Tongue (tissue), 1 donor: ENCODE measurements at regions not wholly inside any gene's neighbourhood (a gene's known extent, or its start where the extent isn't known, plus 50 kb on each side); places are given as distances from the start of the nearest gene placed in this dataset.
"Not testable (repeated sequence)": the region's sequence is repeated elsewhere in the genome, so short reads cannot be mapped to it uniquely, and the experiment has no call there.

ENCODE experiments used
- DNase-seq: peaks from one replicate; pipeline ENCODE4 v3.0.0-alpha.2; 2015

DNA sequence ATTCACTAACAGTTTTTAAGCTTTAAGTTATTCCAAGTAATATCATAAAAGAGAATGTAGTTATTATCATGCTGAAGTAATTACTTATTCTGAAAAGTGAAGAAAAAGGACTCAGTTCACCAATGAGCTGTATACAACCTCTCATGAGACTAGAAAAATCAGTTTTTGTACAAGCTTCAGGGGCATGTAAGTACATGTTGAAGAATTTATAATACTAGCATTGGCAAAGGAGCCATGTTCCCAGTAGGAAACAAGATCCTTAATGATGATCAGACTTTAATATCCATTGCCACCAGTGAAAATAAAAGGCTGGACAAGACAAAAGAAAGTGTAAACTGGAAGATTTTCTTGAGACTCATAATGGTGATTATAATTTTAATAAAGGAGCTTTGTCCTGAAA lies 532.8 kb downstream of the PLOD2 start:
- DNase-seq = no peak

DNA sequence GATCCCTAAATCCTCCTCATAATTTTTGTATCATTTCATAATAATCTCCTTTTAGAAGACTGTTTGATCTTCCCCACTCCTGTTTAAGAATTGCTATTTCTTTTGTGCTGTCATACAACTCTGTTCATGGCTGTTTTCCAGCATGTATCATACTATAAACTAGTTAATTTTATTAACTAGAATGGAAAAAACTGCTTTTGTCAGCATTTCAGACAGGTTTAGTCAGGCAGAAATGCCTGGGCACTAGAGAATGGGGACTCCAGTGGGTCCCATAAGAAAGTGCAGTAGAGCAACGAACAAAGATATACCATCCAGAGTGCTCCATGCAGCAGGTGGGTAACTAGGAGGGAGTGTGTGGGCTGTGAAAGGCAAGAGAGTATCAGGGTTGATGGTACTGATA lies 523.9 kb downstream of the PLOD2 start:
- no peak for DNase-seq

DNA sequence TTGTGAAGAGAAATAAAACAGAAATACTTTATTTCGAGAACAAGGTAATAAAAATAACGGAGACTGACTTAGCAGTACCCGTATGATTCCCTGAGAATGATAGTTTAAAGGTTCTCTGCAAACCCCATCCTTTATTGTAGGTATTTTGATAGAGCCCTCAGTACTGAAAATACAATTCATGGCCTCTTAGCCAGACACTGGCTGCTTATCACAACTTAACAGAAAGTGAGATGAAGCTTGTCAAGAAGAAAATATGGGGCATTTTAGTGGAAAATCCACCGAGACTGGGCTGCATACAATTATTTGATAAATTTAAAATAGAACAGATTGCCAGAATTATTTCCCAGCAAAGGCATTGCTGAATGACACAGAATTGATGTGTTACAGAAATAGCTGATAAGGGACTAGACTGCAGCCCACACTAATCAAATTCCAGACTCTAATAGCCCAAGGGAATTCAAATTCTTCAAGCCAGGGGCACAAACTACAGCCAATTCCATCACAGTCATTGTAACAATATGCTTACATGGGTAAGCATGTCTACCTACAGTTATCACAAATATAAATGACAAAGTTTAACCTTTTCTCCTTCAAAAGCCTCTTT lies 521.9 kb downstream of the PLOD2 start:
- DNase-seq = no peak

DNA sequence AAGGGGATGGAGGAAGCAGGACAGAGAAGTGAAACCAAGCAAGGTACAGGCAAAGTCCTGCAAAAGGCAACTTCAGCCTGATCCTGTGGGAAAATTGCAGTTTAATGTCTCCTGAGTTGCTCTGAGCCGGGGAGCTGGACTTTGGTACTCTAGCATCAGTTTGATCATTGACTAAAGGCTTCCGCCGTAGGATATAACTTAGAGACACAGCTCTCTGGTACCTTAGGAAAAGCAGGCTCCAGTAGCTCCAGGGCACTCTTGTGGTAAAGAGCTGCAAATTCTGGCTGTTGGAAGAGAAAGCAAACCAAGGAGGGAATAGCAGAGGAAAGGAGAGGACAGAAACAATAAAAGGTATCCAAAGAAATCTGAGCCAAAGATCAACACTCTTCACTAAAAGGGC lies 521.1 kb downstream of the PLOD2 start:
- no peak for DNase-seq

DNA sequence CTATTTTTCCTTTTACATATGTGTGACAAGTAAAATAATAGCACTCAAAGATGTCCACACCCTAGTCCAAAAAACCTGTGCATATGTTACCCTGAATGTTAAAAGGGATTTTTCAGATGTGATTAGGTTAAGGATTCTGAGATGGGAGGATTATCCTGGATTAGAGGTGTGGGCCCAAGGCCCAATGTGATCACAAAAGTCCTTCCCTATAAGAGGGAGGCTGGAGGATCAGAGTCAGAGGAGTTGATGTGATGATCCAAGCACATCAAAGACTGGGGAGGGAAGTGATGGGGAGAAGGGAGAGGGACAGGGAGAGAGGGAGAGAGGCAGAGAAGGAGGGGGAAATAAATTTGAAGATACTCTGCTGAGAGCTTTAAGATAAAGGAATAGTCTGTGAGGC lies 512.6 kb downstream of the PLOD2 start:
- no peak for DNase-seq

DNA sequence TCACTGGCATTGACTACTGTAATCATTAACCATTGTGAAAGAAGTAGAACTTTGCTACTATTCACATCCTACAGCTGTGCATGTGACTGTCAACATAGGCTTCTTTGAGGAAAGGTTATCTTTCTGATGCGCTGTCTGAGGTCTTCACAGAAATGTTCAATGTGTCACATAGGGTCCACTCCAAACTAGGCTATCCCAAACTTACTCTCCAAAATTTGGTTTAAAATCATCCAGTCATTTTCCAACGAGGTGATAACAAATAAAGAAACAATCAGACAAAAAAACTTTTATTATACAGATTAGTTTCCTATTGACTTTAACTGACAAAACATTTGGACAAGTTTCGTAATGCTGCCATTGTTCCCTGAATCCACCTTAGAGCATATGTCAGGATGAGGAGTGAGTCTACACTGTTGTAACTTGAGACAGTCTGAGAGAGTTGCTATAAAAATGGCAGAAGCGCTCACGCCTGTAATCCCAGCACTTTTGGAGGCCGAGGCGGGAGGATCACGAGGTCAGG lies 511.6 kb downstream of the PLOD2 start:
- DNase-seq = no peak

DNA sequence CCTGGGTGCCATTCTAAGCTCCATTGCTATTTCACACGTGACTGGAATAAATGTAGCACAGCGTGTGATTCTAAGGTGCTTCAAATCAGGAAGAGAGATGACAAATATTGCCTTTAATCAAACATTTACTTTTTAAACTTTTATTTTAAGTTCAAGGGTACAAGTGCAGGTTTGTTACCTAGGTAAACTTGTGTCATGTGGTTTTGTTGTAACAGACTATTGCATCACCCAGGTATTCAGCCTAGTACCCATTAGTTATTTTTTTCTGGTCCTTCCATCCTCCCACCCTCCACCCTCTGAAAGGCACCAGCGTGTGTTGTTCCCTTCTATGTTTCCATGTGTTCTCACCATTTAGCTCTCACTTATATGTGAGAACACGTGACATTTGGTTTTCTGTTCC lies 510.8 kb downstream of the PLOD2 start:
- no peak for DNase-seq

DNA sequence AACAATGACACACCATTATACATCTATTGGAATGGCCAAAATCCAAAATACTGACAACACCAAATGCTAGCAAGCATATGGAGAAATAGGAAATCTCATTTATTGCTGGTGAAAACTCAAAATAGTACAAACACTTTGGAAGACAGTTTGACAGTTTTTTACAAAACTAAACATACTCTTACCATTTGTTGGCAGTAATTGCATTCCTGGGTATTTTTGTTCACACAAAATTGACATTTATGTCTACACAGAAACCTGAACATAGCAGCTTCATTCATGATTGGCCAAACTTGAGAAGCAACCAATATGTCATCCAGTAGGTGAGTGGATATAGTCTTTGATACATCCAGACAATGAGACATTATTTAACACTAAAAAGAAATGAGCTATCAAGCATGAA lies 489.9 kb downstream of the PLOD2 start:
- DNase-seq = no peak

DNA sequence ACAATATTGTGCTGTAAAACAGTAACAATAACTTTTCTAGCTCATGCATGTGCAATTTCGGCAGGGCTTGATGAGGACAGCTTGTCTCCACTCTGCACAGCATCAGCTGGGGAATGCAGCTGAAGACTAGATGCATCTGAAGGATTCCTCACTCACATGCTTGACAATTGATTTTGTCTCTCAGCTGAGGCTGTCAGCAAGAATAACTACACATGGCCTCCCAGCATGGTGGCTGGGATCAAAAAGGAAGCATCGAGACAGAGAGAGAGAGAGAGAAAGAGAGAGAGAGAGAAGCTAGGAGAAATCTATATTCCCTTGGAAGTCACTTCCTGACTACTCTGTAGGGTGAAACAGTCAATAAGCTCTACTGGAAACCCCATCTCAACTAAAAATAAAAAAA lies 487.1 kb downstream of the PLOD2 start:
- no peak for DNase-seq

DNA sequence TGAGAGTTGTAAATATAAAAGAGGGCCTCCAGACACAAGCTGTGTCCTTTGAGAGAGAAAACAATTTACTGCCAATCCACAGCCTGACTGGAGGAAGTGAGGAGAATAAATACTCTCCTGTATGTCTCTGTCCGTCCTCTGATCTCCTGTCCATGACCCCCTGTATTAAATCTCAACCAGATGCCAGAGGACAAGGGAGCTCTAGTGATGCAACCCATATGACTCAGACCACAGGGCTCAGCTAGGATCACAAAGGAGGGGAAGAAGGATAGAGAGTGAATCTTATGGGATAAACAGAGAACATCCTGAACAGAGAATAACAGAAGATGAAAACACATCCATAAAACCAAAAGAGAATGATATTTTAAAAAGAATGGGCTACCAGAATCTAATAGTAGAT lies 482.6 kb downstream of the PLOD2 start:
- no peak for DNase-seq

DNA sequence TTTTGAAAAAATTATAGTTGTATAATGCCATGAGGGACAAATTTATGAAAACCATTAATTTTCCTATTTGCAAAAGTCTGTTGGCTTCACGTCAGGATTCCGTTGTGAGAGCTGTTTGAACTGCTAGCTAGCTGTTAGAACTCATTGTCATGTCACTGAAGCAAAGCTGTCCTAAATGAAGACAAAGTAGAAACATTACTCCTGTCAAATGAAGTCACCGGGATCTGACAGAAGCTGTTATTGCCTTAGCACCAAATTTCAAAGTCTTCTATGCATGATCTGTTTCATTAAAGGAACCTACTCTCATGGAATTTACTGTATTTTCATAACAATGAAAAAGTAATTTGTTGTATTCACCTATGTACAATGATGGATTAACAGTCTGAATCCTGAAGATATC lies 479.8 kb downstream of the PLOD2 start:
- no peak for DNase-seq

DNA sequence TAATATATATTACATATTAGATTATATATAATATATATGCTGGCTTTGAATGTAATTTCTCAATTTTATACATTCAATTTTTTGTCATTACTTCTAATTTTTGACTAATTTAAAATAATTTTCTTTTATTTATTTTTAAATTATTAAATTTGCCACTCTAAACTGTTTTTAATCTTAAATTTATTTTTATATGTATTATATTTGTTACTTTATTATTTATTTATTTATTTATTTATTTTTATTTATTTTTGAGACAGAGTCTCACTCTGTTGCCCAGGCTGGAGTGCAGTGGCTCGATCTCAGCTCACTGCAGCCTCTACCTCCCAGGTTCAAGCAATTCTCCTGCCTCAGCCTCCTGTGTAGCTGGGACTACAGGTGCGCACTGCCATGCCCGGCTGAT lies 473.0 kb downstream of the PLOD2 start:
- not testable (repeated sequence) for DNase-seq

DNA sequence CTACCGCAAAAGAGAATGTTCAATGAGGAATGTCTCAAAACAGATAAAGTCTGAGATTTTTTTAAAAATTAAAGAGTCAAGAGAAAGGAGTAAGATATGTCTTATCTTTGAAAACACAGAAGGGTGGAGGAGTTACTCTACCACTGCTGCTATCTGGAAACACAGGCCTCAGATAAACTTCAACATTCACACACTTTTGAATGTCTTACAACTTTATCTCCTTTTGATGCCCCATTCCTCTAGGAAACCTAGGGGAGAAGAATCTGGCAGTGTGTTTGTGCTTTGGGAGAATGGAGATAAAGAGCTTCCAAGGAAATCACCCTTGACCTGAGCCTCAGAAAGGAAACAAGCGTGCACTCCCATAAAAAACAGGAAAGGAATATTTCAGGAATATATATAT lies 468.2 kb downstream of the PLOD2 start:
- DNase-seq = no peak

DNA sequence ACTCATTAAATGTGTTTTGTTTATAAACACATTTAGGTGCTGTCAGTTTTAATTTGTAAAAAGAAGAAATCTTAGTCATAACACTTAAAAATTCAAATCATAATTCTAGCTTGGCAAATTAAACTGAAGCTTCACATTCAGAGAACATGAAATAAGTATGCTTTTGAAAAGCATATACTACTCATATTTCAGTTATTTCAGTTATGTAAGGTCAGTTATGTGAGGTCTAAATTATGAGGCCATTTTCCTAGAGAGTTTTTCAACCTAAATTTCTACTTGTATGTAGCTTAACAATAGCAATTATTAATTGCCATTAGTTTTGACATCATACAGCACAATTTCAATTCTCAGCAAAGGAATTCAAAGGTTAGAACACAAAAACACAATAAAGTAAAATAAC lies 465.0 kb downstream of the PLOD2 start:
- no peak for DNase-seq

DNA sequence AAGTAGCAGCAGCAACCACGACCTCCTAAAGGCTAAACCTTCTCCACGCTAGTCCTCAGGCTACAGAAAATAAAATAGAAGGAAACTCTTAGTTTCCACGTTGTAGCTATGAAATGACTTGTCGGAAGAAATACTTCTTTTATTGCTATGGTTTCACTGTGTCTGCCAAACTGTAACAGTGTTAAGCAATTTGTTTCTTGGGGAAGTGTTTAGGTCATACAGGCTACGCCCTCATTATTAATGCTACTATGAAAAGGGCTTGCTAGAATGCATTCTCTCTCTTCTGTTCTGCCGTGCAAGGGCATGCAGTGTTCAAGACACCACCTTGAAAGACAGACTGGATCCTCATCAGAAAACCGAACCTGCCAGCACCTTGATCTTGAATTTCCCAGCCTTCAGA lies 462.7 kb downstream of the PLOD2 start:
- DNase-seq = peak; percentile 7

DNA sequence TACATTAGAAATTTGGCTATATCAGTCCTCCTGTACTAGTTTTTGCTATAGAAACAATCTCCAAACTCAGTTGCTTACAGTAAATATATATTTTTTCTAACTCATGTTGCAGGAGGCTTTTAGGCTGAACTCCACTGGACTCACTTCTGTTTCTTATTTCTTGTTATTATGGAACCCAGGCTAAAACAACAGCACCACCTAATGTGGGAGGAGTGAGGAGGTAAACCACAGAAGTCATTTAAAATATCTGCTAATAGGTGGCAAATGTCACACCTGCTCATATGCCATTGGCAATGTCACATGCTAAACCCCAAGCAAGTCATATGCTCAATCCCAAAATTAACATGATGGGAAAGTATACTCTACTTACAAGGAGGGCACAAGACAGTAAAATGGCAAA lies 462.2 kb downstream of the PLOD2 start:
- no peak for DNase-seq

DNA sequence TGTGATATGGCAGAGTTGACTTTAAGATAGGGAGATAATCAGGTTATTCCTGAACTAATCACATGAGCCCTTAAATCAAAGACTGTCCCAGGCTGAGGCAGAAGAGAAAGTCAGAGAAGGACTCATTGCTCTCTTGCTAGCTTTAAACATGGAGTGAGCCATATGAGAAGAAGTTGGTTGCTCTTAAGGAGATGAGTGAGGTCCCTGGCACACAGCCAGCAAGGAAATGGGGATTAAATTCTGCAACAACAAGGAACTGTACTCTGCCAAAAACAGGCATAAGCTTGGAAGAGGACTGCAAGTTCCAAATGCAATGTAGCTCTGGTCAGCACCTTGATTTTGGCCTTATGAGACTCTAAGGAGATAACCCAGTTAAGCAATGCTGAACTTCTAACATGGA lies 457.0 kb downstream of the PLOD2 start:
- DNase-seq = peak; percentile 23

DNA sequence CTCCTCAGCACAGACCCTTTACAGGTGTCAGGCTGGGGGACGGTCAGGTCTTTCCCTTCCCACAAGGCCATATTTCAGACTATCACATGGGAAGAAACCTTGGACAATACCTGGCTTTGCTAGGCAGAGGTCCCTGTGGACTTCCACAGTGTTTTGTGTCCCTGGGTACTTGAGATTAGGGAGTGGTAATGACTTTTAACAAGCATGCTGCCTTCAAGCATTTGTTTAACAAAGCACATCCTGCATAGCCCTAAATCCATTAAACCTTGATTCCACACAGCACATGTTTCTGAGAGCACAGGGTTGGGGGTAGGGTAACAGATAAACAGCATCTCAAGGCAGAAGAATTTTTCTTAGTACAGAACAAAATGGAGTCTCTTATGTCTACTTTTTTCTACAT lies 451.2 kb downstream of the PLOD2 start:
- not testable (repeated sequence) for DNase-seq

DNA sequence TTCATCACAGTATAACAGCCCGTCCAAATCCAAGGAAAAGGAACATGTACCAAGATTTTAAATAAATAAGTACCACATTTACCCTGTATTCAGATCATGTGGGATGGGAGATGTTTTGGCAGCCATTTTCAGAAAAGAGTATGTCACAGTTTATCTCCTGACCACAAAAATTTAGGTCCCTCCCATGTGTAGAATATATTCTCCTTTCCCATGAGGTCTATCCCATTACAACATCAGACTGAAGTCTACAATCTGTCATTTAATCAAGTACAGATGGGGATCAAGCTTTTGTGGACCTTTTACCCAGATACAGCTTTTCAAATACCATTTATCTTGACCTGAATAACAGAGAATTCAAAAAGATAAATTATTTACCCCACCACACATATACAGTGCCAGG lies 444.5 kb downstream of the PLOD2 start:
- no peak for DNase-seq

DNA sequence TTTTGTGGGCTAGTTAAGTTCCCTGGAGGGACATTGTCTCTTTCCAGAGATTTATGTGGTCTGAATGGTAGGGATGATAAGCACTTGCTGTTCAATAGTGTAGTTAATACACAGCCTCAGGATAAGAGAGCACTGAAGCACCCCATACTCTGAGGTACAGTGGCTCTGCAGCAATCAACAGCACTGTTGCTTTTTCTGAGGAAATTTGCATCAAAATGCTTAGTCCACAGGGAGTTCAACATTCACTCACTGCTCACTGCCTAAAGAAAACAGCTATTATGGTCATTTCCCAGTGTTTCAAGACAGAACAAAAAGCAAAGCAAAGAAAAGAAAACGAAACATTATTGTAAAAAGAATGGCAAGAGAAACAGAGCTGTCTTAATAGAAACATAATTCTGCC lies 441.9 kb downstream of the PLOD2 start:
- no peak for DNase-seq

DNA sequence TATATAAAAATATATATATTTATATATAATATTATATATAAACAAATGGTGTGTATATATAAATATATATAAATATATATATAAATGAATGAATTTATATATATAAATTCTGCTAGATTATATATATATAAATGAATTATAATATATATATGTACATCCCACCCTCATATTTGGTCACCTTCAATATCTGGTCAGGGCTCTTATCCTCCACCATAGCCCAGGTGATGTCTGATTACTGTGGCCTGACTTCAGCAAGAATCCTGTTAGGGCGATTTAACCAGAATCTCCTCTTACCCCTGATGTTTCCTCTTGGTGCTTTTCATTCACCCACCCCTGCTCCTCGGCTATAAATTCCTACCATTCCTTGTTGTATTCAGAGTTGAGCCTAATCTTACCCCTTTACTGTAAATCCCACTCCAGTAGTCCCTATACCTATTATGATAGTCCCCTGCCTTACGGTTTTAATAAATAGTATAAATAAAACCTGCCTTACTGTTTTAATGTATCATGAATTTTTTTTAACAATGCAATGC lies 439.6 kb downstream of the PLOD2 start:
- no peak for DNase-seq

DNA sequence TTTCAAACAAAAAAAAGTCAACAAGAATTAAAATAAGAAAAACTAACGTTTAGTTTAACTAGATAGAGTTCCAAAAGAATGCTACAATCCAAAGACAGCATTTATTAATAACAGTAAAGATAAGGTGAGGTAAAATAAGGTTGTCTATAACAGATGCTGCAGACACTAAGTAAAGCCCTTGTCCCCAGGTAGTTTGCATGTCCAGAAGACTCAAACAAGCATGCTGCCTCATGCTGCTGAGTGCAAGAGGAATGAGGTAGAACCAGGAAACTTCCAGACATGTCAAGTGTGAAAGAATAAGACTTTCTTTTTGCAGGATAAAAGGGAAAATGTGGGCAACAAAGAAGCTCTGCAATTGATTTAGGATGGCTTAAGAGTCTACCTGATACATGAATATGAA lies 439.2 kb downstream of the PLOD2 start:
- no peak for DNase-seq

DNA sequence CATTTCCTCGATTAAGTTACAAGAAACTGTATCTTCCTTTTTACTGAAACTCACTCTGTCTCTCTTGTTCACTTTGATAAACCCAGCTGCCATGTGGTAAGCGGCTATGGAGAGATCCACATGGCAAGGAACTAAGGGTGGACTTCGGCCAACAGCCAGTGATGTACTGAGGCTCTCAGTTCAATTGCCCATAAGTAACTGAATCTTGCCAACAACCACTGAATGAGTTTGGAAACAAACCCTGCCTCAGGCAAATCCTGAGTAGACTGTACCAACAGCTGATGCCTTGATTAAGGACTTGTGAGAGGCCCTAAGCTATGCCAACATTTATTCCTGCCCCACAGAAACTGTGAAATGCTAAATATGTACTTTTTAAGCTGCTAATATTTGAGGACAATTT lies 433.5 kb downstream of the PLOD2 start:
- peak; percentile 27 for DNase-seq

DNA sequence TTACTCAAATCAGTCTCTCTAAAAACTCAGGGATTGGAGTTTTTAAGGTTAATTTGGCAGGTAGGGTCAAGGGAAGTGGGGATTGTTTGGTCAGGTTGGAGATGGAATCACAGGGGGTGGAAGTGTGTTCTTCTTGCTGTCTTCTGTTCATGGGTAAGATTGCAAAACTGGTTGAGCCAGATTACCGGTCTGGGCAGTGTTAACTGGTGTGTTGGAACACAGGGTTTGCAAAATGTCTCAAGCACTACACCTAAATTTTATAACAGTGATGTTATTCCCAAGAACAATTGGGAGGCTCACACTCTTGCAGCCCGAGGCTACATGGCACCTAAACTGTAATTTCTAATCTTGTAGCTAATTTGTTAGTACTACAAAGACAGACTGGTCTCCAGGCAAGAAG lies 425.4 kb downstream of the PLOD2 start:
- no peak for DNase-seq

DNA sequence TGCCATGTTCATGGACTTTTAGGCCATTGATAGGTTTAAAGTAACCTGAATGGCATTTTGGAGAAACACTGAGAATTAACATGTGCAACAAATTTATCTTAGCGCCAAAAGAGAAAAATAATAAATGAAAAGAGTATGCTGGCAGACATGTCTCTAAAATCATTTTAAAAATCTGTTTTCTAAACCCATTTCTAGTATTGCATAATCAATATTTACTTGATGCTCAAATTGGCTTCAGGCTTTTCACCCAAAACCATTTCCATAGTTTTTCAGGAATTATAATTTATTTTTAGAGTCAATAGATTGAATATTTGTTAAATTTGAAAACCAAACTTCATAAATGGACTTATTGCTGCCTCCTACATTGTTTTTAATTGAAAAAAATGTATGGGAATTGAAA lies 423.0 kb downstream of the PLOD2 start:
- DNase-seq = no peak
